ENCODE measurements at regions not wholly inside any gene's neighbourhood (a gene's known extent, or its start where the extent isn't known, plus 50 kb on each side); places are given as distances from the start of the nearest gene placed in this dataset.

DNA sequence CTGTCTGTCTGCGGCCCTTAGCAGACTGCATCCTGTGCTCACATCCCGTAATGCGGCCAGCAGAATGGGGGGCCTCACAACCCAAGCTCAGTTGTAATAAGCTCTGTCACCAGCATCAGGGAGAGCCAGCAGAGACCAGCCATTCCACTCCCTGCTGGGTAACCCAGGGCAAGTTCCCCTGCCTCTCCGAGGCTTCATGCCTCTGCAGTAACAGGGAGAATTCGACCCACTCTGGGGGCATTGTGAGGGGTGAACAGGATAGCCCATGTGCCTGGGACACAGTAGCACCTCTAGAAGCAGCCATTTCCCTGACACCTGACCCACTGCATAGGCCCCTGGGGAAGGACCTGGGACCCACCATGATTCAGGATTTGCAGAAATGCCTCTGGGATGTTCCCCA lies 461.2 kb downstream of the MATN1 start:
- Mint-ChIP-seq H3K36me3 (ENCODE audit: insufficient read depth) (no peaks in the 10 kb centered on the region), H3K27ac (no peak overlapping the region), H3K4me3 (ENCODE audit: low read depth) (no peak overlapping the region), H3K4me1 (ENCODE audit: low read depth) (no peaks in the 10 kb centered on the region), H3K9me3 (ENCODE audit: low read depth) (no peaks in the 10 kb centered on the region), H3K27me3 (peaks cover 16% of the 10 kb centered on the region)
- TF ChIP-seq, protein P1, sequence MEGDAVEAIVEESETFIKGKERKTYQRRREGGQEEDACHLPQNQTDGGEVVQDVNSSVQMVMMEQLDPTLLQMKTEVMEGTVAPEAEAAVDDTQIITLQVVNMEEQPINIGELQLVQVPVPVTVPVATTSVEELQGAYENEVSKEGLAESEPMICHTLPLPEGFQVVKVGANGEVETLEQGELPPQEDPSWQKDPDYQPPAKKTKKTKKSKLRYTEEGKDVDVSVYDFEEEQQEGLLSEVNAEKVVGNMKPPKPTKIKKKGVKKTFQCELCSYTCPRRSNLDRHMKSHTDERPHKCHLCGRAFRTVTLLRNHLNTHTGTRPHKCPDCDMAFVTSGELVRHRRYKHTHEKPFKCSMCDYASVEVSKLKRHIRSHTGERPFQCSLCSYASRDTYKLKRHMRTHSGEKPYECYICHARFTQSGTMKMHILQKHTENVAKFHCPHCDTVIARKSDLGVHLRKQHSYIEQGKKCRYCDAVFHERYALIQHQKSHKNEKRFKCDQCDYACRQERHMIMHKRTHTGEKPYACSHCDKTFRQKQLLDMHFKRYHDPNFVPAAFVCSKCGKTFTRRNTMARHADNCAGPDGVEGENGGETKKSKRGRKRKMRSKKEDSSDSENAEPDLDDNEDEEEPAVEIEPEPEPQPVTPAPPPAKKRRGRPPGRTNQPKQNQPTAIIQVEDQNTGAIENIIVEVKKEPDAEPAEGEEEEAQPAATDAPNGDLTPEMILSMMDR (IDR thresholded peaks at IDR 0.05; ENCODE audit: unreplicated experiment), result no peak
- DNase-seq (ENCODE audit: low spot score, unreplicated experiment), result no peak

DNA sequence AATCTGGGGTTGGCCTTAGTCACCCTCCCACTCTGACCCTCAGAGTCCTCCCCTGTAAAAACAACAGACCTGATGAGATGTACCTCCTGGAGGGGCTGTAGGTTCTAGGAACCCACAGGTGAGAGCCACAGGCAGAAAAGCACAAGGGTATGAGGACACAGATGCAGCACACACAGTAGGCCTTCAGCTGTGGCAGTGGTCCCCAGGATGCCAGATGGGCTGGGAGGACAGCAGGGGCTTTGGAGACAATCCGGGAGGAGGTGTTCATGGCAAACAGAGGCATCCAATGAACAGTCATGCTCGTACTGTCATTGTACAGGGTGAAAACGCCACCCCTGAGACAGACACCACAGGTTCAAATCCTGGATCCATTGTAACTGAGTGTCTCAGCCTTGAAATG lies 463.1 kb downstream of the MATN1 start:
- no peak overlapping the region for H3K4me3 Mint-ChIP-seq (ENCODE audit: low read depth)
- H3K4me1 Mint-ChIP-seq (ENCODE audit: low read depth), result no peaks in the 10 kb centered on the region
- H3K9me3 Mint-ChIP-seq (ENCODE audit: low read depth), result no peaks in the 10 kb centered on the region
- TF ChIP-seq, protein P1 (IDR thresholded peaks at IDR 0.05; ENCODE audit: unreplicated experiment), result no peak
- DNase-seq (ENCODE audit: low spot score, unreplicated experiment), result no peak
- H3K27me3 Mint-ChIP-seq, result peaks cover 16% of the 10 kb centered on the region
- H3K36me3 Mint-ChIP-seq (ENCODE audit: insufficient read depth), result no peaks in the 10 kb centered on the region
- no peak overlapping the region for H3K27ac Mint-ChIP-seq

DNA sequence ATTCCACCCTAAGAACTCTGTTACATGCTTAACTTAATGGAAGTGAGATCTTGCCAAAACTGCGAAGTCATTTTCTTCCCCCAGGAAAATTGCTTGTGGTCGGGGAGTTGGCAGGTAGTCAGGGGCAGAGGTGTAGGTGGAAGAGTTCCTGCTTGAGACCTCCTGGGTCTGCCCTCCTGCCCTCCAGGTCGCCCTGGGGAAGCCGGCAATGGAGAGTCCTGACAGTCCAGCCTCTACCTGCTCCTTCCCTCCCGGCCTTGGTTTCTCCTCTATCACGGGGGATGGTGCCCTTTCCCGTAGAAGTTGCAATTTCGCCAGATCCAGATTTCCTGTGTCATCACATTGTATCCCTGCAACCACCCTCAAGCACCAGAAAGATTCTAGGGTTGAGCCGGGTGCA lies 463.8 kb downstream of the MATN1 start:
- TF ChIP-seq, protein P1 (IDR thresholded peaks at IDR 0.05; ENCODE audit: unreplicated experiment), result no peak
- H3K4me3 Mint-ChIP-seq (ENCODE audit: low read depth), result no peak overlapping the region
- no peaks in the 10 kb centered on the region for H3K4me1 Mint-ChIP-seq (ENCODE audit: low read depth)
- H3K36me3 Mint-ChIP-seq (ENCODE audit: insufficient read depth), result no peaks in the 10 kb centered on the region
- H3K27ac Mint-ChIP-seq, result no peak overlapping the region
- H3K9me3 Mint-ChIP-seq (ENCODE audit: low read depth), result no peaks in the 10 kb centered on the region
- DNase-seq (ENCODE audit: low spot score, unreplicated experiment), result no peak
- peaks cover 16% of the 10 kb centered on the region for H3K27me3 Mint-ChIP-seq

DNA sequence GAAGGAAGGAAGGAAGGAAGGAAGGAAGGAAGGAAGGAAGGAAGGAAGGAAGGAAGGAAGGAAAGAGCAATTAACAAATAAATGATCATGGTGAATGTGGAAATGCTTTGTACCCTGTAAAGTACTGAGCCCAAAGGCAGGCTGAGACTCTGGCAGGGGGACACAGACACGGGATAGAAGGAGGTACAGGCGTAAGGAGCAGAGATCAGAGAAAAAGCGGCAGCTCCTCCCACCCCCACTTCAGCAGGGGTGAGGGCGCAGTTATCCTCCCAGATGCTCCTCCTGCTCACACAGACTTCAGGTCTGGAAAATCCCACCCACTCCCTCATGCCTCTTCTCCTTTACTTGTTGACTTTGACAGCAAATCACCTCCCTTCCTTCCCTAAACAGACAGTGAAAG lies 464.5 kb downstream of the MATN1 start:
- Mint-ChIP-seq H3K4me3 (ENCODE audit: low read depth) (no peak overlapping the region), H3K36me3 (ENCODE audit: insufficient read depth) (no peaks in the 10 kb centered on the region), H3K27ac (no peak overlapping the region), H3K27me3 (peaks cover 16% of the 10 kb centered on the region), H3K4me1 (ENCODE audit: low read depth) (no peaks in the 10 kb centered on the region), H3K9me3 (ENCODE audit: low read depth) (no peaks in the 10 kb centered on the region)
- no peak for DNase-seq (ENCODE audit: low spot score, unreplicated experiment)
- TF ChIP-seq, protein P1 (IDR thresholded peaks at IDR 0.05; ENCODE audit: unreplicated experiment), result no peak

DNA sequence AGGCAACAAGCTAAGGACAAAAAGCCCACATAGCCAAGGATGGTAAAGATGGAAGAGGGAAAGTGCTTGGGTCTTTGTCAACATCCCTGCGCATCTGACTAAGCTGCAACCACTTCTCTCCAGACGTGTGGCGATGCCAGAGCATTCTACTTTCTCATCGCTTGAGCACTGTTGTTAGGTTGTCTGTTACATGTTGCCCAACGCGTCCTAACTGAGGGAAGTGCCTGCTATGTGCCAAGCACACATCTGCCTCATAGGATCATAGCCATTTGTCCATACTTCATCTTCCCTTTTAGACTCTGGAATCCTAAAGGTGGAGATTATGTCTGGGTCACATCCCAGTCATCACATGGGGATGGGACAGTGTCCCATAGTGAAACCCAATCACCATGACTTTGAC lies 464.9 kb downstream of the MATN1 start:
- DNase-seq (ENCODE audit: low spot score, unreplicated experiment), result no peak
- peaks cover 16% of the 10 kb centered on the region for H3K27me3 Mint-ChIP-seq
- no peaks in the 10 kb centered on the region for H3K9me3 Mint-ChIP-seq (ENCODE audit: low read depth)
- no peak overlapping the region for H3K4me3 Mint-ChIP-seq (ENCODE audit: low read depth)
- H3K36me3 Mint-ChIP-seq (ENCODE audit: insufficient read depth), result no peaks in the 10 kb centered on the region
- no peak overlapping the region for H3K27ac Mint-ChIP-seq
- no peaks in the 10 kb centered on the region for H3K4me1 Mint-ChIP-seq (ENCODE audit: low read depth)
- TF ChIP-seq, protein P1 (IDR thresholded peaks at IDR 0.05; ENCODE audit: unreplicated experiment), result no peak

Data from progenitor cell of endocrine pancreas (in vitro differentiated cells).